Upper lobe of right lung (tissue), 1 donor: ENCODE measurements at regions not wholly inside any gene's neighbourhood (a gene's known extent, or its start where the extent isn't known, plus 50 kb on each side); places are given as distances from the start of the nearest gene placed in this dataset.

Experiments
- ATAC-seq: fragments of 200-7000 bp; cut with Tn5 transposase; one replicate; pipeline ENCODE4 v1.9.1; 2020; ENCODE audit warnings: mild to moderate bottlenecking, moderate library complexity
- DNase-seq: peaks from one replicate; pipeline ENCODE4 v3.0.0-alpha.2; 2020
- H3K27ac ChIP-seq: fragments of 200-600 bp; one replicate; pipeline ENCODE4 v1.8.0; 2022
- H3K27me3 ChIP-seq: fragments of 200-600 bp; one replicate; pipeline ENCODE4 v1.8.0; 2022; ENCODE audit warnings: mild to moderate bottlenecking
- H3K36me3 ChIP-seq: fragments of 200-600 bp; one replicate; pipeline ENCODE4 v1.8.0; 2022
- H3K4me1 ChIP-seq: fragments of 200-600 bp; one replicate; pipeline ENCODE4 v1.8.0; 2022
- H3K4me3 ChIP-seq: fragments of 200-600 bp; one replicate; pipeline ENCODE4 v1.8.0; 2022; ENCODE audit warnings: mild to moderate bottlenecking
- H3K9me3 ChIP-seq: fragments of 200-600 bp; one replicate; pipeline ENCODE4 v1.8.0; 2022
- CTCF ChIP-seq: fragments of 200-600 bp; IDR thresholded peaks from one replicate; pipeline ENCODE4 v1.8.0; 2022; ENCODE audit warnings: antibody characterized with exemption
- intact Hi-C: fragments of 100-400 bp; cut with DNase I; formaldehyde crosslinking; loops from one replicate; pipeline ENCODE4 v1.11.0; 2022
- donor health status: DM: no; HTN: yes; CAD: no; lungs with severe emphysema.

DNA sequence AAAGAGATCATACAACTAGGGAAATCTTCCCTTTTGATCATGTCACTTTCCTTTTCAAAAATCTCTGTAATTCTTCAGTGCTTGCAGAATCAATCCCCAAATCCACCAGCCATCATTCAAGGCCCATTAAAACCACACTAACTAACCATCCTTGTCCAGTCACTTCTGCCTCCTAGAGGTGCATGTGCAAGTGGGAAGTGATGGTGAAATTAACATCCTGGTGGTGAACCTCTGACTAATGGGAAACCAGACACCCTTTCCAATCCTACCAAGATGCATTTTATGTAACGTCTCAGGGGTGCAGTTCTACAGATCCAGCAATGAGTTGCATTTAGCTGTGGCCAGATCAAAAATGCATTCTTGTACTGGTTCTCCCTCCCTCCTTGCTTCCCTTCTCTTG lies 341.8 kb downstream of the RAPGEF2 start:
- Histone ChIP-seq H3K36me3 (no peaks in the 10 kb centered on the region), H3K27me3 (no peaks in the 10 kb centered on the region), H3K9me3 (no peaks in the 10 kb centered on the region), H3K4me3 (no peak overlapping the region), H3K27ac (no peak overlapping the region), H3K4me1 (no peaks in the 10 kb centered on the region)
- no peak for DNase-seq
- intact Hi-C loops, result no loop called here
- TF ChIP-seq CTCF, result no peak
- ATAC-seq, result no peak

DNA sequence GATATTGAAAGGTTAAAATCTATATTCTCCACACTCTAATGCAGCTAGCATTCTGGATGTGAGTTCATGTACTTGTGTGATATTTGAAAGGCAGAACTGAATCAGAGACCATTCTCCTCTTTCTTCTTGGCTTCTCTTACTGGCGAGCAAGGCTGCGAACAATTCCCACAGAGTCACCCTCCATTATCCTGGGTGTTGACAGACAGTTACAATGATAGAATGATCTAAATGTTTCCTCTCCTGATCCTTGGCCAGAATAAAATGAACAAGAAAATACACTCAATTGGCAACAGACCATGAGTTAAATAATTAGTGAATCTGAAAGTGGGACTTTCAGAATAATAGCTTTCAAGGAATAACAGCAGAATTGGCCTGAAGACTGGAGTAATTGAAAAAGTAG lies 342.8 kb downstream of the RAPGEF2 start:
- Histone ChIP-seq H3K4me3 (no peak overlapping the region), H3K4me1 (no peaks in the 10 kb centered on the region), H3K27ac (no peak overlapping the region), H3K9me3 (no peaks in the 10 kb centered on the region), H3K36me3 (no peaks in the 10 kb centered on the region), H3K27me3 (no peaks in the 10 kb centered on the region)
- no peak for TF ChIP-seq CTCF
- intact Hi-C loops, result no loop called here
- DNase-seq, result no peak
- ATAC-seq, result no peak

GRCh38 chr4:159446266-159446976 lies 343.5 kb downstream of the RAPGEF2 start:
- no peaks in the 10 kb centered on the region for H3K9me3 ChIP-seq
- no peak overlapping the region for H3K4me3 ChIP-seq
- intact Hi-C loops, result no loop called here
- no peaks in the 10 kb centered on the region for H3K4me1 ChIP-seq
- no peaks in the 10 kb centered on the region for H3K36me3 ChIP-seq
- DNase-seq, result no peak
- no peak overlapping the region for H3K27ac ChIP-seq
- peak; percentile 90 for TF ChIP-seq CTCF
- H3K27me3 ChIP-seq, result no peaks in the 10 kb centered on the region
- peak; percentile 99 for ATAC-seq

- TF ChIP-seq CTCF, result no peak
- DNase-seq (no peak), ATAC-seq (no peak)
- Histone ChIP-seq H3K36me3 (no peaks in the 10 kb centered on the region), H3K9me3 (no peaks in the 10 kb centered on the region), H3K27ac (no peak overlapping the region), H3K4me1 (no peaks in the 10 kb centered on the region), H3K4me3 (no peak overlapping the region), H3K27me3 (no peaks in the 10 kb centered on the region)
- intact Hi-C loops, result no loop called here
These were observed 344.4 kb downstream of the RAPGEF2 start for GRCh38 chr4:159447296-159447695.

DNA sequence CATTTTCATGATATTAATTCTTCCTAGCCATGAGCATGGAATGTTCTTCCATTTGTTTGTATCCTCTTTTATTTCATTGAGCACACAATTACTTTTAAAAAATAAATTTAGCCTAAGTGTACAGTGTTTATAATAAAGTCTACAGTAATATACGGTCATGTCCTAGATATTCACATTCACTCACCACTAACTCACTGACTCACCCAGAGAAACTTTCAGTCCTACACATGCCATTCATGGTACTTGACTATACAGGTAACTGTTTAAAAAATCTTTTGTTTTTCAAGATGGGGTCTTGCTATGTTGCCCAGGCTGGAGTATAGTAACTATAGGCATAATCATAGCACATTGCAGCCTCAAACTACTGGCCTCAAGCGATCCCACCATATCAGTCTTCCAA lies 348.1 kb downstream of the RAPGEF2 start:
- H3K36me3 ChIP-seq, result no peaks in the 10 kb centered on the region
- no peak overlapping the region for H3K27ac ChIP-seq
- no peaks in the 10 kb centered on the region for H3K9me3 ChIP-seq
- H3K4me1 ChIP-seq, result no peaks in the 10 kb centered on the region
- no peak for TF ChIP-seq CTCF
- intact Hi-C loops, result no loop called here
- no peak for DNase-seq
- H3K27me3 ChIP-seq, result no peaks in the 10 kb centered on the region
- ATAC-seq, result no peak
- no peak overlapping the region for H3K4me3 ChIP-seq
